ENCODE measurements at regions not wholly inside any gene's neighbourhood (a gene's known extent, or its start where the extent isn't known, plus 50 kb on each side); places are given as distances from the start of the nearest gene placed in this dataset.

DNA sequence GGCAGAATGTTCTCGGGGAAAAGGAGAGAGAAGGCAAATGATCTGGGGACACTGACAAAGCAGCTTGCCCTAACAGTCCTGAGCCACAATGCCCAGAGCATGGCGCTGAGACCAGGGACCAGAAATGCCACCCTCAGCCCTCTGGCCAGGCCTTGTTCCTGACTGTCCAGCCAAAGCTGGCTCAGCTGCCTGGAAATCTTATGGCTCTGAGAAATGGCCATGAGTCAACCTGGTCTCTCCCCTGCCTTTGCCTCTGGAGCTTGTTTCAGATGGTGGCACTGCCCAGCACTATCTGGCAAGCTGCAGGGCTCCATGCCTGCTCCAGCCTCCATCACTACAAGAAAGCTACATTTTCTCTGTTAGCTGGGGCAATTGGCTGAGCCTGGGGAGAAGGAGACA, 90.5 kb upstream of the PLXNA4 start:
- DNase-seq: no peak

GRCh38 chr7:132666071-132666773, 90.0 kb upstream of the PLXNA4 start:
- peak; percentile 13 for DNase-seq

- no peak for DNase-seq
These were observed 80.8 kb upstream of the PLXNA4 start for GRCh38 chr7:132656846-132657776.

- no peak for DNase-seq
These were observed 80.1 kb upstream of the PLXNA4 start for GRCh38 chr7:132656341-132656740.

- DNase-seq: peak; percentile 67
These were observed 79.0 kb upstream of the PLXNA4 start for GRCh38 chr7:132655131-132655727.

DNA sequence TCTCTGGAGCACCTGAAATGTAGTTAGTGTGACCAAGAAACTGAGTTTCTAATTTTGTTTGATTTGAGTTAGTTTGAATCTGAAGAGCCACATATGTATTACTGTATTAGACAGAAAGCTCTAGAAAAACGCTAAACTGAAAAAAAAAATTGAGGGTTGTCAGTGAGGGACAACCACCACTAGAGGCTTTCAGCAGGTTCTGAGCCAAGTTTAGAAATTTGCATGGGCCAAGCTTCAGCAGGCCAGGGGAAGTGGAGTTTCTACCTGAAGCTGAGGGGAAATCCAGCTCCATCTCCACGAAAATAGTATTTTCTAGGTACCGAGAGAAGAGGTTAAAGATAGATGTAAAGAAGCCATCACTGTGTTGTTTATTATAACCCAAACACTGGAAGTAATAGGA, 77.9 kb upstream of the PLXNA4 start:
- no peak for DNase-seq

GRCh38 chr7:132653366-132653930, 77.2 kb upstream of the PLXNA4 start:
- DNase-seq: no peak

- no peak for DNase-seq
These were observed 76.2 kb upstream of the PLXNA4 start for GRCh38 chr7:132652507-132652906.

DNA sequence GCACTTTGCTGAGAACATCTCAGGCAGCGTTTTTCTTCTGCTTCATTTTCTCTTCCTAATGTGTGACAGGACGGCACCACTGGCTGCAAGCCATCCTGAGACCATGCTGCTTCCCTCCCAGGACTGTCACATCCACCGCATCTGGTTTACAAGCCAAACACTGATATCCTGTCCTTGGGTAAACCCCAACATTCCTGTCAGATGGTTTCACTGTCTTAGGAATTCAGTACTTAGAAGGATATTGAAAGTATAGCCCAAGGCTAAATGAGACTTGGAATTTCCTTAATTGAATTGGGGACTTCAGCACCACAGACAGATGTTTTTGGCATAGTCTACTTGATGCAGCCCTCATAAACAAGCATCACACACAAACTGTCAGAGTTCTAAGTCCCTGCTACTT, 74.2 kb upstream of the PLXNA4 start:
- peak; percentile 93 for DNase-seq

DNA sequence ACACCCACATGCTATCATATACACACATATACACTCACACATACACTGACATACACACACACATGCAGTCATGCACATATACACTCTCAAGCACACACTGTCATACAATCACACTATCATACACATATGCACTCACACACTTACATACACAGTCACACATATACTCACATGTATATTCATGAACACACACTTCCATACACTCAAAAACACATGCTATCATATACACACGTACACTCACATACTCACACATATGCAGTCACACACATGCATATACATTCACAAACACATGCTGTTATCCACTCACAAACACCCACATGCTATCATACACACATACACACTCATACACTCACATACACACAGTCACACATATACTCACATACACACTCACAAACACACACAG, 71.0 kb upstream of the PLXNA4 start:
- DNase-seq: no peak

GRCh38 chr7:132646052-132646451, 69.8 kb upstream of the PLXNA4 start:
- no peak for DNase-seq

DNA sequence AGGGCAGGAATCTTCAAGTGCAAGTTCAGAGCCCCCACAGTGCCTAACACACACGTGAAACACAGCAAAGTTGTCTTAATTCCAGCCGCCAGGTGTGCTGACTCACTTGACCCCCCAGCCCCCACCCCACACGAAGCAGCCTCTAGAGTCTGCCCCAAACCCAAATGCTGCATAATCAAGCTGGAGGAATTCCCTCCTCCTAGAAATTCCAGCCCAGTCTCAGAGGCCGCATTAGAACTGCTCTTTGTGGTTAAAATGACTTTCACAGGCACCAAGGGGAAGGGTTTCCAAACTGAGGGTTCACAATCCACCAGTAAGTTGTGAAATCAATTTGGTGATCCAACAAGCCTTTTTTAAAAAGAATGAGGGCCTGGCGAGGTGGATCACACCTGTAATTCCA, 67.0 kb upstream of the PLXNA4 start:
- peak; percentile 19 for DNase-seq

- no peak for DNase-seq
These were observed 65.0 kb upstream of the PLXNA4 start for GRCh38 chr7:132641238-132641637.

DNA sequence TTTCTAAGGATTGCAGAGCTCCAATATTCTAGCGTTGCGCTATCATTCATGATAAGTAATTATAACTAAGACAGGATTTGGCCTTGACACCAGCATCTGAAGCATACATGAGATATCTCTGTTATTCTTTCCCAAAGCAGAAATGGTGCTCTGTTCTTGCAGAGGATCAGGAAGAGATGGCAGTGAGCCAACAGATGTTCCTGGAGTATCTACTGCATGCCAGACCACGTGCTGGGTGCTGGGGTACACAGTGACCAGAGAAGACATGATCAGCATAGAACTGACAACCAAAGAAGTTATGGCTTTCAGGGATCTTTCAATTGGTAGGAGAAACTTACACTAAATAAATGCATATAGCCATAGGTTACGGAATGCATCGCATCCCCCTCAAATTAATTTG, 63.7 kb upstream of the PLXNA4 start:
- DNase-seq: no peak

GRCh38 chr7:132638000-132638399, 61.7 kb upstream of the PLXNA4 start:
- DNase-seq: no peak

DNA sequence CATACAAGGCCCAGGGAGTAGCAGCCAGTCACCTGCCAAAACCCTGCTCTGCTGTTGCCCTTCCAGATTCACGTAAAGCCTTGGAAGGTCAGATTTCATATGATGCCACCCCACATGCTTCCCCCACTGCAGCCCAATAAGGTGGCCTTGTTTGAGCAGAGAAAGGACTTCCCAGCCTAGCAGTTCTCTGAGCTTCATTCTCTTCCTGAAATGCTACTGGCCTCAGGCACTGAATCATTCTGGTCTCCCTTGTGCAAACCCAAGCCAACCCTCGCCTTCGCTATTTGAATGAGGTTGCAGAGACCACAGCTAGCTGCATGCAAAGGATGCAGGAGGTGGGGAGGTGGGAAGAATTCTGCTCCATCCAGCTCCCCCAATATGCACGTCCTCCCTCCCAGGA, 60.3 kb upstream of the PLXNA4 start:
- DNase-seq: no peak

- no peak for DNase-seq
These were observed 58.9 kb upstream of the PLXNA4 start for GRCh38 chr7:132635127-132635526.

DNA sequence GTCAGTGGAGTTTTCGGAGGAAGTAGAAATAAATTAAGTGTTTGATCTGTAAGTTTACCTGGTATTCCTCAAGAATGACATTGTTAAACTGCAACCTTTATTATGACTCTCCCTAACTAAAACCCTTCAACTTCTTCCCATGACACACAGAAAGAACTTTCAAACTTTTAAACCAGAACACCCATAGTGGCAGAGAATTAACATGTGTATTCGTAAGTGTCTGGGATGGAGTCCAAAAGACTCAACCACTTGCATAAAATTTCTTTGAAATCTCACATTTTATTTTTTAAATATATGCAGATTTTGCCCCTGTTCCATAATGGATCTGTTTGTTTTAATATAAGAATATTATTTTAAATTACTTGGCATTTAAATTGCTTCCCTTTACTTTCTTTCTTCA, 54.6 kb upstream of the PLXNA4 start:
- no peak for DNase-seq

All from fibroblast of skin of right quadriceps (primary cell).